NT2/D1 (cell line): ENCODE measurements at regions not wholly inside any gene's neighbourhood (a gene's known extent, or its start where the extent isn't known, plus 50 kb on each side); places are given as distances from the start of the nearest gene placed in this dataset.

ENCODE experiments used
- DNase-seq: peaks from one replicate; pipeline ENCODE4 v3.0.0-alpha.2; 2011; ENCODE audit warnings: low read depth, low spot score
- H3K27me3 ChIP-seq: 2 replicates; pipeline ENCODE4 v1.6.0; 2011; ENCODE audit warnings: mild to moderate bottlenecking; ENCODE audit not compliant: insufficient read length, insufficient read depth
- H3K36me3 ChIP-seq: 2 replicates; pipeline ENCODE4 v1.6.1; 2011; ENCODE audit warnings: mild to moderate bottlenecking, low read length, mixed read lengths; ENCODE audit not compliant: insufficient read depth, insufficient read length
- H3K4me1 ChIP-seq: 2 replicates; pipeline ENCODE4 v1.5.1; 2011; ENCODE audit not compliant: insufficient read depth, insufficient read length
- H3K4me3 ChIP-seq: 2 replicates; pipeline ENCODE4 v1.5.1; 2011; ENCODE audit warnings: low read depth; ENCODE audit not compliant: insufficient read length
- H3K9ac ChIP-seq: 2 replicates; pipeline ENCODE4 v1.6.0; 2011; ENCODE audit warnings: low read depth; ENCODE audit not compliant: insufficient read length
- H3K9me3 ChIP-seq: 2 replicates; pipeline ENCODE4 v1.5.1; 2011; ENCODE audit warnings: mild to moderate bottlenecking, low read length; ENCODE audit not compliant: insufficient read depth
- SUZ12 ChIP-seq: IDR thresholded peaks from 2 replicates; pipeline ENCODE4 v1.6.1; 2011; ENCODE audit not compliant: insufficient read length, insufficient read depth; ENCODE audit errors: extremely low read depth
- YY1 ChIP-seq: IDR thresholded peaks from 2 replicates; pipeline ENCODE4 v1.6.1; 2011; ENCODE audit not compliant: insufficient read length, insufficient read depth
- ZNF274 ChIP-seq: IDR thresholded peaks from 2 replicates; pipeline ENCODE4 v1.6.1; 2011; ENCODE audit warnings: mild to moderate bottlenecking, low read depth, low read length

DNA sequence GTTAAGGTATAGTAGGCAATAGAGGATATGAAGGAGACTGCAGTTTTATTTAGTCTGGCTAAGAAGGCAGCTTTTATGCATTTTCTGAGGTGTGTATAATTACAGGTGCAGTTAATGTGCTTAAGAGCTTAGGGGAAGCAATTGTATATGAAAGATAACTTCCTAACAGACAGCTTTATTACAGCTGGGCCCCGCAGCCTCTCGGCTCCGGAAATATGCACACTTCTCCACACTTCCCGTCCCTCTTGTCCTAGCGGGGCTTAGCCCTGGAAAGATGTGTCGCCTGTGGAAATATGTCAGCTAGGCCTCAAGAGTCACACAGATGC, 178.4 kb upstream of the ARID1B start:
- Histone ChIP-seq H3K4me1 (peaks cover 3% of the 10 kb centered on the region), H3K9ac (no peak overlapping the region), H3K9me3 (peaks cover 3% of the 10 kb centered on the region; the same call in 1 of the 2 replicates), H3K27me3 (no peaks in the 10 kb centered on the region), H3K4me3 (no peak overlapping the region), H3K36me3 (no peaks in the 10 kb centered on the region)
- no peak for DNase-seq
- no peak for TF ChIP-seq SUZ12
- TF ChIP-seq ZNF274: no peak
- TF ChIP-seq YY1: no peak

- TF ChIP-seq YY1 (no peak), SUZ12 (no peak)
Measured at GRCh38 chr6:156598071-156598854, 178.9 kb upstream of the ARID1B start.

GRCh38 chr6:156597095-156597494, 180.1 kb upstream of the ARID1B start:
- no peak for DNase-seq
- peaks cover 3% of the 10 kb centered on the region for H3K4me1 ChIP-seq
- no peaks in the 10 kb centered on the region for H3K36me3 ChIP-seq
- H3K9me3 ChIP-seq: no peaks in the 10 kb centered on the region
- no peak for TF ChIP-seq ZNF274
- TF ChIP-seq SUZ12: no peak
- no peak for TF ChIP-seq YY1
- no peak overlapping the region for H3K4me3 ChIP-seq
- H3K9ac ChIP-seq: no peak overlapping the region
- H3K27me3 ChIP-seq: no peaks in the 10 kb centered on the region

More at GRCh38 chr6:156598071-156598854, 178.9 kb upstream of the ARID1B start:
- H3K9me3 ChIP-seq: no peaks in the 10 kb centered on the region
- H3K4me1 ChIP-seq: peaks cover 3% of the 10 kb centered on the region
- no peaks in the 10 kb centered on the region for H3K27me3 ChIP-seq
- H3K36me3 ChIP-seq: no peaks in the 10 kb centered on the region
- H3K9ac ChIP-seq: no peak overlapping the region
- H3K4me3 ChIP-seq: no peak overlapping the region
- no peak for DNase-seq

DNA sequence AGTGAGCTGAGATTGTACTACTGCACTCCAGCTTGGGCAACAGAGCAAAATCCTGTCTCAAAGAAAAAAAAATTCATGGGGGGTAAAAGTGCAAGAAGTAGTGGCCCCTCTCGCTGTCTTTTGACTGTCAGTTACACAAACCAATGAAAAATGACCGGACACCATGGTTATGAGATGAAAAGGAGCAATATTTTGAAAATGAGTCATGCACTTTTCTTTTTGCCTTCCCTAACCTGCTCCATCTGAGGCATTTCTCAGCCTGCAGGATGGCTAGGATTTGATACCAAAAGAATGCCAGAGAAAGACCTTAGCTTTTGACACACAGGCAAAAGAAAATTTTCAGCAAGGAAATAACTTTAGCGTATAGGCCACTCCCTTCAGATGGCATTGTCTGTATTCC, 181.7 kb upstream of the ARID1B start:
- Histone ChIP-seq H3K9me3 (no peaks in the 10 kb centered on the region), H3K36me3 (no peaks in the 10 kb centered on the region), H3K9ac (no peak overlapping the region), H3K4me1 (peaks cover 3% of the 10 kb centered on the region), H3K4me3 (no peak overlapping the region), H3K27me3 (no peaks in the 10 kb centered on the region)
- TF ChIP-seq SUZ12: no peak
- TF ChIP-seq YY1: no peak
- no peak for TF ChIP-seq ZNF274
- DNase-seq: no peak

GRCh38 chr6:156593893-156594292, 183.3 kb upstream of the ARID1B start:
- no peaks in the 10 kb centered on the region for H3K27me3 ChIP-seq
- no peaks in the 10 kb centered on the region for H3K9me3 ChIP-seq
- H3K9ac ChIP-seq: no peak overlapping the region
- TF ChIP-seq SUZ12: no peak
- TF ChIP-seq YY1: no peak
- no peak for TF ChIP-seq ZNF274
- no peak overlapping the region for H3K4me3 ChIP-seq
- H3K4me1 ChIP-seq: peaks cover 3% of the 10 kb centered on the region
- no peaks in the 10 kb centered on the region for H3K36me3 ChIP-seq
- no peak for DNase-seq

- DNase-seq: no peak
- no peaks in the 10 kb centered on the region for H3K9me3 ChIP-seq
- H3K9ac ChIP-seq: no peak overlapping the region
- no peak overlapping the region for H3K4me3 ChIP-seq
- no peaks in the 10 kb centered on the region for H3K27me3 ChIP-seq
- no peaks in the 10 kb centered on the region for H3K36me3 ChIP-seq
- TF ChIP-seq SUZ12 (no peak), YY1 (no peak), ZNF274 (no peak)
- no peaks in the 10 kb centered on the region for H3K4me1 ChIP-seq
Measured at GRCh38 chr6:156593127-156593526, 184.1 kb upstream of the ARID1B start.

DNA sequence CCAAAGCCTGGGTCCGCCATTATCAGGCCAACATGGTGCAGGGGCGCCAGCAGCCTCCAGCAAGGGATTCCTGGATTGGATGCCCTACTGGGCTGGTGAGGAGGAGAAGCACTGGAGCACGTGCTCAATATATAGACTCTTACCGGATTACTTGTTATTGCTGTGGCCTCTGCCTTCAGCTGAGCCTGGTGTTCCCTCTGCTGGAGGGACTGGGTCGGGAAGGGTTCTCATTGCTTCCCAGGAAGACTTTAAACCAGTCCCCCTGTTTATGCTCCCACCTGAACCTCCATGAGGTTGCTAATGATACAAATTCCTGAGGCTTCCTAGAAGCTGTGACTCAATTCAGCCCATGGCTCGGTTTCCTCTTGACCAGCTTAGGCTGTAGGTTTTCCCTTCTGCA, 186.7 kb upstream of the ARID1B start:
- Histone ChIP-seq H3K4me3 (no peak overlapping the region), H3K9ac (no peak overlapping the region), H3K27me3 (no peaks in the 10 kb centered on the region), H3K36me3 (no peaks in the 10 kb centered on the region), H3K4me1 (no peaks in the 10 kb centered on the region), H3K9me3 (peaks cover 6% of the 10 kb centered on the region; the same call in 1 of the 2 replicates)
- TF ChIP-seq YY1 (no peak), ZNF274 (no peak), SUZ12 (no peak)
- DNase-seq: no peak

- H3K36me3 ChIP-seq: no peaks in the 10 kb centered on the region
- H3K9me3 ChIP-seq: peaks cover 6% of the 10 kb centered on the region; the same call in 1 of the 2 replicates
- TF ChIP-seq ZNF274: no peak
- TF ChIP-seq YY1: no peak
- no peak for TF ChIP-seq SUZ12
- H3K4me3 ChIP-seq: no peak overlapping the region
- no peak for DNase-seq
- H3K27me3 ChIP-seq: no peaks in the 10 kb centered on the region
- no peaks in the 10 kb centered on the region for H3K4me1 ChIP-seq
- H3K9ac ChIP-seq: no peak overlapping the region
Measured at GRCh38 chr6:156589281-156589680, 187.9 kb upstream of the ARID1B start.
